NCI-H774 (cell line): ENCODE measurements at regions not wholly inside any gene's neighbourhood (a gene's known extent, or its start where the extent isn't known, plus 50 kb on each side); places are given as distances from the start of the nearest gene placed in this dataset.
"Not testable (repeated sequence)": the region's sequence is repeated elsewhere in the genome, so short reads cannot be mapped to it uniquely, and the experiment has no call there.

Experiments used
- DNase-seq: peaks from one replicate; lab custom pipeline; 2025; lab: John Stamatoyannopoulos, UW

DNA sequence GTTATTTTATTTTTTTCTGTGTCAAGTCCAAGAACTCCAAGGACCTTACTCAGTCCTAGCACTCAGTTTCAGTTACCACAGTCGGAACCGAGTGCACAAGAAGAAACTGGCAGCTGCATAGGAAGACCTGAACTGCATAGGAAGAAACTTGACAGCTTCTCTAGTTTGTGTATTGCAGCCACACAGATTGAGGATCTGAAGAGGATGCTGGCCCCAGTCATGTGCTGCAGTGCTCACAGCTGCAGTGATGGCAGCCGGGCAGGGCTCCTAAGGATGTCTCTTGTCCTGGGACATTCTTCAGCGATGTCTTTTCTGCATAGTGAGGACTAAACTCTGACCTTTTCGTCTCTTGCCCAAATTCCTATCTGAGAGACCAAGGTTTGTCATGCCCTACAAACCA, 261.2 kb downstream of the STIM2 start:
- DNase-seq = no peak

DNA sequence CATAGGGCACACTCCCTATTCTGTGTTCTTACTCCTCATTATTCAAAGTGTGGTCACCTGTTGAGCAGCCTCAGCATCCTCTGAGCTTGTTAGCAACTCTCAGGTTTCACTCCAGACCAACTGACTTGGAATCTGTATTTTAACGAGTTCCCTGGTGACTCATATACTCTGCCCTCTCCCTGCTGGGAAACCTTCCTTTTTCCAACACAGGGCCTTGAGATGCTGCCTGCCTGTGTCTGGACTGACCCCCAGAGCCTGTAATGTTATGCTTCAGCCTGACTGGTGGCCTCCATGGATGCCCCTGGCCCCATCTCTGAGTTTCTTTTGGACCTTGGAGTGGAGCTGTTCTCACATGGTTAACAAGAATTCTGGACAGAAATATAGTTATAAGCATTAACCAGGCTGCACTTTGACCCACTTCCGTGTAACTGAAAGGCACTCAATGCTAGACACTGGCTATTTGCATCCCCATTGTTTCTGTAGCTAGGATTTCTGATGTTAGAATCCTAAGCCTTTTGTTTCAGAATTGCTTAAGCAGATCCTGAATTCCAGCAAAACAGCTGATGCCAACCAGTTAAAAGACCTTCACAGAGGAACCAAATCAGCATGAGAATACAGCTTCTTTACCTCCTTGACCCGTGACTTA, 262.6 kb downstream of the STIM2 start:
- DNase-seq = no peak

DNA sequence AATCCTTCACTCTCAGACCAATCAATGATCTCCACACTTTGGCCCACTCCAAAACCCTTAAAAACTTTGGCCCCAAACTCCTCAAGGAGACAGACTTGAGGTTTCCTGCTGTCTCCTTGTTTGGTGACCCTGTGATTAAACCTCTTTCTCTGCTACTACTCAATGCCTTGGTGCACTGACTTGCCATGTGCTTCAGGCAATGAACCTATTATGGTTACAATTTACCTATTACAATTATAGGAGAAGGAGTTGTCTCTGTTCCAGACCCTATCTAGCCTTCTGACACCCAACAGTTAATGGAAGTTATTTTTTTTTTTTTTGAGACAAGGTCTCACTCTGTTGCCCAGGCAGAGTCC, 263.1 kb downstream of the STIM2 start:
- DNase-seq = no peak

DNA sequence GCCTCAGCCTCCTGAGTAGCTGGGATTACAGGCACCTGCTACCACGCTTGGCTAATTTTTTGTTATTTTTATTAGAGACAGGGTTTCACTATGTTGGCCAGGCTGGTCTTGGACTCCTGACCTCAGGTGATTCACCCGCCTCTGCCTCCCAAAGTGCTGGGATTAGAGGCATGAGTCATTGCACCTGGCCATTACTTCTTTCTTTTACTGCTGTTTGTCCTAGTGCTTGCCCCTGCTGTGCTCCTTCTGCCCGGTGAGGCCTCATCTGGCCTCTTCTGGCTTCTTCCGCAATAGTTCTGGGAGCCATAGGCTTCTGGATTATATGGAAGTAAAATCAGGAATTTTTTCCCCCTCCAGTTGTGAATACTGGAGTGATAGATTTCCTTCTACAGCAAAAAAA, 266.3 kb downstream of the STIM2 start:
- DNase-seq = not testable (repeated sequence)

DNA sequence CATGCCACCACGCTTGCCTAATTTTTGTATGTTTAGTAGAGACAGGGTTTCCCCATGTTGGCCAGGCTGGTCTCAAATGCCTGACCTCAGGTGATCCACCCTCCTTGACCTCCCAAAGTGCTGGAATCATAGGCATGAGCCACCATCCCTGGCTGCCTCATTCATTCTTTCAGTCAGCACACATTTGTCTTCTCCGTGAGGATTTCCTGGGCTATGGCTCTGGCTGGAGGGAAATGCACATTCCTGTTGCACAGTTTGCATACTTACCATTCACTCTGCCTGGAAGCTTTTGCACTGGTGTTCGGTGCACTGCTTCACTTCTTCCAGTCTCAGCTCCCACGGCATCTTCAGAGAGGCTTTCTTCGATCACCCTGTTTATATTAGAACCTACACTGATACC, 267.8 kb downstream of the STIM2 start:
- DNase-seq = no peak

DNA sequence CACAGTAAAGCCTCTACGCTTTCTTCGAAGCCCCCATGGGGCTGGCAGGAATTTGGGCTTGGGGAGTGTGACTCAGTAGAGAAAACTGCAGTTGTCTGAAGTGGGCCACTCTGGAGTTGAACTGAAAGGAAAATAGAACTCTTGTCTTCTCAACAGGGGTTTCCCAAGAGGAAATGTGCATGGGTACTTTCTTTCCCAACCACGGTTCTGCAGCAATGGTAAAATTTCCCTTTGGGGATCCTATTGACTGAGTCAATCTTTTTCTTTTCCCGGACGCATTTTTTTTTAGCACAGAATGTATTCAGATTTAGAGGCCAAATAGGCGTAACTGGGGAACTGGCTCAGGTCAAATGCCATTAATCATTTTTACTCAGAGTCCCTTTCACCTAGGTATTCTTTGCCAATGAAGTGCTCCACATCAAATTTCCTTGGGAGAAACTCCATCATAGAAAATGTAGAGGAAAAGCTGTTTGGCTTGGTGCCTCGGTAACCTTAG, 269.3 kb downstream of the STIM2 start:
- no peak for DNase-seq

DNA sequence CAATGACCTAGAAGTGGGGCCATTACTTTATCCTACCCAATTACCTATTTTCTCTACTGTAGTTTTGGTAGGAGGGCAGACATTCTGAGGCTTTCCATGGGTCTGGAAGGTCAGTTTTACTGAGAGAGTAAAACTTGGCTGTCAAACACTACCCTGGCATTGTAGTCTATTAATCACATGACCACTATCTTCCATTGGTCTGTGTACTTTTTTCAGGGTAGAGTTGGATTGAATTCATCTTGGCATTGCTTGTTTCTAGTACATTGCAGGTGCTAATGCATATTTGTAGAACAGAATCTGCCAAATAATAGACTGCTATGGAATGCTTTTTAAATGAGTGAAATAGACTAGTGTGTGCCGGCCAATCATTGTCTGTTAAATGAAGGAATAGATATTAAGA, 271.9 kb downstream of the STIM2 start:
- DNase-seq = no peak

DNA sequence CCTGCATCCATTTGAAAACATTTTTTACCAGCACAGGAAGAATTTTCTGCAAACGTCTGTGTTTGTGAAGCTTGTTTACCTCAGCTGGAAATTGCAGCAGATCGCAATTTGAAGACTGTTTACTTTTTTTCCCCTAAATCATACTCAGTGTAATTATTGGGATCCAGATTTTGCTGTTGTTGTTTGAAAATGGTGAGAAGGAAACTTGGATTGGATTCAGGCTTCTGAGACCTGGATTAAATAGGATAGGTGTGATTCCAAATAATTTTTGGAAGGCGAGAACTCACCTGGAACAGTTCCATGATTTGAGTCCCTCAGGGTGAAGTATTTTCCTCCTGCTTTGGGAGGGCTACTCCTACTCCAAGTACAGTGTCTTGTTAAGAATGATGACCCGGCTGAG, 279.8 kb downstream of the STIM2 start:
- DNase-seq = no peak

DNA sequence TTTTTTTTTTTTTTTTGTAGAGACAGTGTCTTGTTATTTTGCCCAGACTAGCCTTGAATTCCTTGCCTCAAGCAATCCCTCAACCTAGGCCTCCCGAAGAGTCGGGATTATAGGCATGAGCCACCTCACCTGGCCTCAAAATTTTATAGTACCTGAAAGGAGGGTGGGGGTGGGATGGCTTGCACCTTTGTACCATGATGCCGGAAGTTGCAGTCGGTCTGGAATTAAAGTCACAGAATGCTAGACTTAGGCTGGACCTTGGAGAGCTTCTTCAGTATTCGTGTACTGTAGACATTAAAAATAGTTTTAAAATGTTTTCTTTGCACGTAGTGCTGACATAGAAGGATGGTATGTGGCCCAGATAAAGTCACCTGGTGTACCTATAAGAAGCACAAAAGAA, 280.9 kb downstream of the STIM2 start:
- DNase-seq = no peak

DNA sequence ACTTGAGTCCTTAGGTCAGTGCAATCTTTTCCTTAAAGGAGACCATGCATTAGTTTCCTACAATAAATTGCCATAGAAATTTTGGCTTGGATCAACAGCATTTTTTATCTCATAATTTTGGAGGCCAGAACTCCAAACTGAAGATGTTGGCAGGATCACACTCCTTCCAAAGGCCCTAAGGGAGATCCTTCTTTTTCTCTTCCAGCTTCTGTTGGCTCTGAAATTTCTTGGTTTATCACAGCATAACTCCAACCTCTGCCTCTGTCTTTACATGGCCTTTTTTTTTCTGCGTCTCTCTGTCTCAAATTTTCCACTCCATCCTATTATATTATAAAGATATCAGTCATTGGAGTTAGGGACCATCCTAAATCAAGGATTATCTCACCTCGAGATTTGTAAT, 282.2 kb downstream of the STIM2 start:
- no peak for DNase-seq

DNA sequence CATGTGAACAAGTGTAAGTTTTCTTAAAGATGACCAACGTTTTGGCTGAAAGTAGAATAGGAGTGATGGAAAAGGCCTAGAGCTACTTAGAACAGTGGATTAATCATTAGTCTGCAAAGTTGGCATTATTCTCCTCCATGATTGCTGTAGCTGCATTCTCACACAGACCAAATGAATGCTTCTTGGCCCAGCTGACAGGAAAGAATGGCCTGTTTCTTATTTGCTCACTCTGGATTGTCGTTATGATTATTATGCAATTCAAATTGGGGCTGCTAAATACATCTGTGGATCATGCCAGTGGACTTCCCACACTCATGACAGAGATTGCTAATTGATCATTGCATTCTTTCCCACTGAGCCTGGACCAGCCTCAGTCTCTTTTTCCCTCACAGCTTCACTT, 285.0 kb downstream of the STIM2 start:
- no peak for DNase-seq

DNA sequence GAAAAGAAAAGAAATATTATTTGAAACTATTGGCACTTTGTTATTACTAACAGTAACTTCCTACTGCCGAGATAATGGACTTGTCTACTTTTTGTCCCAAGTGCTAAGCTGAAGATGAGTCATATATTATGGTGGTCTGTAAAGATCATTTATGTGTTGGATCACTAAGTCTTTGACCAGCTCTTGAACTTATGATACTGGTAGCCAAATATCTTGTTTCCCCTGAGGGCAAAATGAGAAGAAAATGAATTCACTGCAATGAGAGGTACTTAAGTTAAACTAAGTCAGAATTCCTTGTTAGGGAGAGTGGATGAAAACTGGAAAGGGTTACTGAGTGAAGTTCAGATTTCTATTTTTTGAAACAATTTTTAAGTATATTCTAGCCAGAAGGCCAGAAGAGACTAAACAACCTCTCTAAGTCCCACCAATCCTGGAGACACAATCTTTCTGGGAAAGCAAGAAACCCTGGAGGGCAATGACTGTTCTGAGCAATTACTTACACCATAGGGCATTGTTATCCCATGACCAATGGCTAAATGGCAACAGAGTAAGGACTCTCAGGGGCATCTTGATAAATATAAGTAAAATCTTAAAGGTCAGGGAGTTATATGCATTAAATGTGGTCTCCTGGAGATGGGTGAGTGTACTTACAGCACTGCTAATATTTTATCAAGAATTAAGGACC, 287.7 kb downstream of the STIM2 start:
- DNase-seq = no peak

DNA sequence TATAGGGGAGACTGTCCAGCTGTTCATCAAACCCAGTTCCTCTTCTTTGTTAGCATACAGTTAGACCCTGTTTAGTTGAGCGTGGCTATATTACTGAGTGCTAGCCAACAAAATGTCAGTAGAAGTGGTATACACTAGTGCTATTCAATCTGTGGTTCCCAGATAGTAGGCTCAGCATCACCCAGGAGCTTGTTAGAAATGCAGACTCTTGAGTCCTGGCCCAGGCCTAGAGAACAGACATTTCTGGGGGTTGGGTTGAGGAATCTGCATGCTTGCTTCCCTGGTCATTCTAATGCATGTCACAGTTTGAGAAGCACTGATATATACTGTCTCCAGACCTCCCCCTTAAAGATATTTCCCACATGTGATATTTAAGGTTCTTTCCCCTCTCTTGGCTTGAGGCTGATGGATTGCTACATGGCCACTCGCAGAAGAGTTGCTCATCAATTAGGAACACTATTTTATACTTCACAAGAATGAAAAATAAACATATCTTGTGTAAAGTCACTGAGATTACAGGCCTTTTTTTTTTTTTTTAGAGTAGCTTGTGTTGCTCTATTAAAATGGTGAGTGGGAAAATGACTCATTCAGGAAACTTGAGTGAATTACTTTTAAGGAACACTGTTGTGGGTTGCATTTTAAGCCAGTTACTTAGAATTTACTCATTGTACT, 289.0 kb downstream of the STIM2 start:
- no peak for DNase-seq

DNA sequence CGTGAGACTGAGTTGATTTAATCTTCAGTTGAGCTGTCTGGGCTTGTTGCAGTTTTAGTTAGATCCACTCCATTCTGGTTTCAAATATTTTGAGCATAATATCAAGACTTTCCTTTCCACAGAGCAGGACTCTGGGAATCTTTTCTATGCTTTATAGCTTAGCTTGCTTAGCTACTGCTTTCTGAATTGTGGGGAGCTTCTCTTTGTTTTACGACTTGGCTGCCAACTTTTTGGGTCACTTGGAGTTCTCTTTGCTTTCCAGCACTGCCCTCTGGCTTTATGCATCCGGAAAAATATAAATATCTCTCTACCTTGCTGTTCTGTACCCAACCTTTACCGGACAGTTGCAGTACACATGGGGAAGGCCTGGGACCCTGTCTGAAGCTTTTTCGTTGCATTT, 292.1 kb downstream of the STIM2 start:
- no peak for DNase-seq

DNA sequence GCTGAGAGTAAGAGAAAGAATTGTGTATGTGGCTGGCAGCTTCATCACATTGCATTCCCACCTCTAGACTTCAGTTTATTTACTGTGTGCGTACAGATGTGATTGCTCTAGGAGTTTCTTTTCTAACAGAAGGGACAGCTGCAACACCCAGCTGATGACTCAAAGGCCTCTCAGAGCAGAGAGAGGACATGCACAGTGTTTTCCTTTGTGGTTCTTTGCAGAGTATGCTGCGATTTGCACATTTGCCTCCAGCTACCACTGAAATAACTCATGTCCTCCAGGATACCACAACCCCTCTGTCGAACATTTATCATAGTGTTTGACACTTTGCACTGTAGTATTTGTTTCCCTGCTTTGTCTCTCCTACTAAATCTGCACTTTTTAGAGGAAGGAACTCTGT, 294.1 kb downstream of the STIM2 start:
- peak; percentile 24 for DNase-seq

DNA sequence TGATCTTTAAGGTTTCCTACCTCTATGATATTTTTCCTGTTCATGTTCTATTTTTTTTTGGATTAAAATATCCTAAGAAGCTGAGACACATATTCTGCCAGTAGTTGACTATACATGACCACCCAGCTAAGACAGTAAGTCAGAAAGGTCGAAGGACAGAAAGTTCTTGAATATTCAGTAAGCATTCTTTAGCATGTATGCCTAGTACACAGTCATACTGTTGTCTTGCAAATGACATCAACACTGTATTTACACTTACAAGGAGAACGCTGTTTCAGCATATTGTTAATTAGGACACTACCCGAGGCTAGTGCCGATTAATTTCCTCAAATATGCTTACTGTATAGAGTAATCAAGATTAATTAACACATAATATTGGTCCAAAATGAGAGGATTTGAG, 300.6 kb downstream of the STIM2 start:
- DNase-seq = no peak

DNA sequence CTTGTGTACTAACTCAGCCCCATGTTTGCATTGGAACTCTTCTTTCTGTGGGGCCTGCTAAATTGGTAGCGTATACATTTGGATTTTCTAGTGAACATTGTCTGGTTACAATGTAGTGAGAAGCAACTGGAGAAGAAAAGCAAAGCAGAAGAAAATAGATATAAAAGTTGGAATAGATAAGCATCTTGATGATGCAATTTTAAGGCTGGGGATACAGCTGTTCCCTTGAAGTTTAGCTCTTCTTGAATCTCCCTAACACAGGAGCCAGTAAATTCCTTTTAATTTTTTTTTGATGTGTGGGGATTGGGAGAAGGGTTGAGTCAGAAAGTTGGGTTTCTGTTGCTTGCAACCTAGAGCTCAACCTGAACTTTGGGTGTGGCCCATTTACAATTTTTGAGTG, 308.1 kb downstream of the STIM2 start:
- no peak for DNase-seq

DNA sequence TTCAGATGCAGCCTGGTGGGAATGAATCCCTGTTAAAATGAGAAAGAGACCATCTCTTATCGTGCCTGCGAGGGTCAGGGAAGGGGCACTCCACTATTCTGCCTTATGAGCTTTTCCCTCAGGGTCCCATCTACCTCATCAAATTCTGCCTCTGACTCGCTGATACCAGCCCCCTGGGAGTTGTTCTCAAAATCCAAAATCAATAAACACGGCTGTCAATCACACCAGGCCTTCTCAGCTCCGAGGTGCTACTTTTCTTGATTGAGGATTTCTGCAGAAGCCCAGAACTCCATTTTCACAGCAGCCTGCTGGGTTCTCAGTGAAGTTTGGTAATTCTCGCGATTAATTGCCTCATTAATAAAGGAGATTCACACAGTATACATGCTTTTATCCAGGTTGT, 312.6 kb downstream of the STIM2 start:
- no peak for DNase-seq

DNA sequence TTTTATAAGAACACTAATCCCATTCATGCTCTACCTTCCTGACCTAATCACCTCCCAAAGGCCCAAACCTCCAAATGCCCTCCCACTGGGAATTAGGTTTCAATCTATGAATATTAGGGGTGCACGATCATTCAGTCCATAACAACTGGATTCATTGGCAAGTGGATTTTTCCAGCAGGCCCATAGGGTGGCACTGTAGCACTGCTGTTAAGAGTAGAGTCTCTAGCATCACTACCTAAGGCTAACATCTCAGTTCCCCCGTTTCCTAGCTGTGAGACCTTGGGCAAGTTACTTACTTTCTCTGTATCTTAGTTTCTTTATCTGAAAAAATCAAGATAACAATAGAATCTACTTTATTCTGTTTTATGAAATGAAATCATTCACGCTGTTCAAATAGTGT, 315.8 kb downstream of the STIM2 start:
- peak; percentile 69 for DNase-seq

DNA sequence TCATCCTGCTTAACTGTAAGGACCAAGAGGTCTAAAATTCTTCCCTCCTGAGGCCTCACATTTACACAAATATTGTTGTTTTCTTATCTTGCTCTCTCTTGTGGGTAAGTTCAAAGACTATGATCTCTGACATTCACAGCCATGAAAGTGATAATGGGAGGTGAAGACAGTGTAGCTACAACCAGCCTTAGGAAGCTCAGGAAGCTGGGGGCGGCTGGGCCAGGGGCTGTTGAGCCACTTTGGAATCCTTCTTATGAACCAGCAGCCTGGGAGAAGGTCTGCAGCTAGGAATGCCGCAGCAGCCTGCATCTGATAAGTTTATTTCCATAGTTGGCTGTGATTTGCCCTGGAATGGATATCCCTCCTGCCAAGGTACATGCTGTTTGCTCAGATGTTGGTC, 316.2 kb downstream of the STIM2 start:
- no peak for DNase-seq

DNA sequence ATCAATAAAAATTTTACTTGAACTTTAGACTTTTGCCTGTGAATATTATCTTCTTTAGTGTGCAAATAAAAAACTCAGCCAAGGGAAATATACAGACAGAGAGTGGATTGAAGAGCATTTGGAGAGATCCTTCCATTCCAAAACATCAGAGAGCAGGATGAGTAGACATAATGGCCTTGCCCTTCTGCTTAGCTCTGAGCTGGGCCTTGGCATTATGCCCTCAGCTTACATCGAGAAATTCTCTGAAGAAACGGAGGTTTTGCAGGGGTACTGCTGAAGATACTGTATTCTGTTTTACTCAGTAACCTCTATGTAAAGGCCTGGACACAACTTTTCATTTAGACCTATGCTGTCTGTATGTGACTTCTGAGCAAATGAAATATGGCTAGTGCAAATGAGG, 317.4 kb downstream of the STIM2 start:
- no peak for DNase-seq

DNA sequence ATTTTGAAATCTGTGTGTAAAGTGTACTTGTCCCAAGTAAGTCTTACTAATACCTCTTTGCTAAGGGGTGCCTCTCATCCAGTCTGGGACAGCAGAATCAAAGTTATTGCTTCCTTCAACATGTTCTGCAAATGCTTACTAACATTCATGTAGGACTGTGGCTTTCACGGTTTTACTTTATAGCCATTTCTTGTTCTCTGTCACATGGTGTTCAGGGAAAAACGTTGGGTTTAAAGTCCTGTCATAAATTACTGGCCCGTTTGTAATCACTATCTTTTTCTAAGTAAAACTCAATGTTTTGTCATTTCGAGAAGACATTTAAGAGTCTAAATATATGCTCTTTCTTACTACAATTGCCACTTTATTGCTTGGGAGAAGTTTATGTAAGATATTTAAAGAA, 321.1 kb downstream of the STIM2 start:
- DNase-seq = no peak

DNA sequence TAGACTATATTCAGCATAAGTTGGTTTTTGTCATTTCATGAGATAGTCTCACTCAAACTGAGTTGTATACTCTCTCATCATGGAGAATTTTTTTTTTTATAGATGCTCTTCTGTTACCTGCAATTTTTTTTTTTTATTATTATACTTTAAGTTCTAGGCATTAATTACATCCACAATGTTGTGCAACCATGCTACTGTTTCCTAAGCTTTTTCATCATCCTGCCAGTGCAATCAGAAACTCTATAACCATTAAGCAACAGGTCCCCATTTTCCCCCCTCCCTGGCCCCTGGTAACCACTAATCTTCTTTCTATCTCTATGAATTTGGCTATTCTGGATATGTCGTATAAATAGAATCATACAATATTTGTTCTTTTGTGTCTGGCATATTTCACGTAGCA, 321.6 kb downstream of the STIM2 start:
- DNase-seq = no peak
